DND-41 (cell line): ENCODE measurements at regions not wholly inside any gene's neighbourhood (a gene's known extent, or its start where the extent isn't known, plus 50 kb on each side); places are given as distances from the start of the nearest gene placed in this dataset.

Experiments
- CTCF ChIP-seq: IDR thresholded peaks from 2 replicates; pipeline ENCODE4 v1.5.1; 2012; ENCODE audit warnings: borderline replicate concordance, low read length, moderate library complexity, mild to moderate bottlenecking; ENCODE audit not compliant: poor library complexity, severe bottlenecking; ENCODE audit errors: extremely low read depth
- EZH2 ChIP-seq: IDR thresholded peaks from 3 replicates; pipeline ENCODE4 v1.6.1; 2012; ENCODE audit warnings: borderline replicate concordance, low read depth, mild to moderate bottlenecking, moderate library complexity, low read length, inconsistent platforms; ENCODE audit not compliant: severe bottlenecking

- TF ChIP-seq EZH2 (no peak), CTCF (no peak)
Observed at GRCh38 chrY:18993480-18993879, 219.9 kb upstream of the HSFY2 start.
